ENCODE measurements at regions not wholly inside any gene's neighbourhood (a gene's known extent, or its start where the extent isn't known, plus 50 kb on each side); places are given as distances from the start of the nearest gene placed in this dataset.

DNA sequence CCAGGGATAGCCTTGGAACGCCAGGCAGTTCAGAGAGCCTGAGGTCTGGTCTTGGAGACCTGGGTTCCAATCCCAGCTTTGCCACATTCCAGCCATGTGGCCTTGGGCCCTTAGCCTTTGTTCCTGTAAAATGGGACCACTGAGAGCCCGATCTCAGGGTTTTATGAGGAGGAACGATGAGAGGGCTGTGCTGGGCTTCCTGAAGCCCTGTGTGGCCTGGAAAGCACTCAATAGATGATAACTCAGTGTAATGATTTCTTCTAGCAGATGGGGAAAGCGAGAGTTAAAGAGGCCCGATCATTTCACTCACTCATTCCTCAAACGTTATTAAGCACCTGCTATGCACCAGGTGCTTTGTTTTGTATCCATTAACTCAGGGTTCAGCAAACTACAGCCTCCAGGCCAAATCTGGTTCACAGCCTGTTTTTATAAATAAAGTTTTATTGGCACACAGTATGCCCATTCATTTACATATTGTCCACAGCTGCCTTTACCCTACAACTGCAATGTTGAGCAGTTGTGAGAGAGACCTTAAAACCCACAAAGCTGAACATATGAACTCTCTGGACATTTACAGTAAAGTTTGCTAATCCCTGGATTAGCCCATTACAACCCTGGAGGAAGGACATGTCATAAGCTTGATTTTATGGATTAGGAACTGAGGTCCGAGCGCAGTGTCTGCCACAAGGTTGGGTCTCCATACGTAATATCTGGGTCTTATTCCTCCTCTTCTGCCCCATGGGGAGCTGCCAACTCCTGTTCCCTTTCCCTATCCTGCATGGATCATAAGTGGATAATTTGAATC lies 90.4 kb downstream of the CEBPB start:
- no peak for TF ChIP-seq POLR2A (IDR thresholded peaks at IDR 0.05)
- TF ChIP-seq, protein P1, sequence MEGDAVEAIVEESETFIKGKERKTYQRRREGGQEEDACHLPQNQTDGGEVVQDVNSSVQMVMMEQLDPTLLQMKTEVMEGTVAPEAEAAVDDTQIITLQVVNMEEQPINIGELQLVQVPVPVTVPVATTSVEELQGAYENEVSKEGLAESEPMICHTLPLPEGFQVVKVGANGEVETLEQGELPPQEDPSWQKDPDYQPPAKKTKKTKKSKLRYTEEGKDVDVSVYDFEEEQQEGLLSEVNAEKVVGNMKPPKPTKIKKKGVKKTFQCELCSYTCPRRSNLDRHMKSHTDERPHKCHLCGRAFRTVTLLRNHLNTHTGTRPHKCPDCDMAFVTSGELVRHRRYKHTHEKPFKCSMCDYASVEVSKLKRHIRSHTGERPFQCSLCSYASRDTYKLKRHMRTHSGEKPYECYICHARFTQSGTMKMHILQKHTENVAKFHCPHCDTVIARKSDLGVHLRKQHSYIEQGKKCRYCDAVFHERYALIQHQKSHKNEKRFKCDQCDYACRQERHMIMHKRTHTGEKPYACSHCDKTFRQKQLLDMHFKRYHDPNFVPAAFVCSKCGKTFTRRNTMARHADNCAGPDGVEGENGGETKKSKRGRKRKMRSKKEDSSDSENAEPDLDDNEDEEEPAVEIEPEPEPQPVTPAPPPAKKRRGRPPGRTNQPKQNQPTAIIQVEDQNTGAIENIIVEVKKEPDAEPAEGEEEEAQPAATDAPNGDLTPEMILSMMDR (IDR thresholded peaks at IDR 0.05): no peak

All from lower leg skin (tissue), 3 donors.